OCI-LY1 (cell line): ENCODE measurements at regions not wholly inside any gene's neighbourhood (a gene's known extent, or its start where the extent isn't known, plus 50 kb on each side); places are given as distances from the start of the nearest gene placed in this dataset.

ENCODE experiments used
- H2AFZ ChIP-seq: fragments of 200-600 bp; sonication (generic), shearing (Covaris generic); 2 replicates; pipeline ENCODE4 v1.6.0; 2014; ENCODE audit warnings: antibody characterized with exemption, mild to moderate bottlenecking, low read length
- H3F3A ChIP-seq: fragments of 200-600 bp; sonication (generic), shearing (Covaris generic); 2 replicates; pipeline ENCODE4 v1.6.0; 2014; ENCODE audit warnings: mild to moderate bottlenecking, antibody characterized with exemption, low read length, moderate library complexity; ENCODE audit not compliant: insufficient read depth
- H3K27ac ChIP-seq: fragments of 200-600 bp; sonication (generic); 2 replicates; pipeline ENCODE4 v1.5.1; 2014; ENCODE audit warnings: low read length, mixed run types, mild to moderate bottlenecking, low read depth; ENCODE audit not compliant: poor library complexity, severe bottlenecking
- H3K27me3 ChIP-seq: fragments of 200-600 bp; sonication (generic); 2 replicates; pipeline ENCODE4 v1.6.0; 2014; ENCODE audit warnings: antibody characterized with exemption, mild to moderate bottlenecking, low read length, moderate library complexity; ENCODE audit not compliant: insufficient read depth
- H3K36me3 ChIP-seq: fragments of 200-600 bp; sonication (generic); 2 replicates; pipeline ENCODE4 v1.6.1; 2014; ENCODE audit warnings: mild to moderate bottlenecking, antibody characterized with exemption, low read length, moderate library complexity, mixed read lengths; ENCODE audit not compliant: insufficient read depth
- H3K4me1 ChIP-seq: fragments of 200-600 bp; sonication (generic); 2 replicates; pipeline ENCODE4 v1.5.1; 2014; ENCODE audit warnings: mild to moderate bottlenecking, low read length, moderate library complexity; ENCODE audit not compliant: insufficient read depth, severe bottlenecking
- H3K4me2 ChIP-seq: fragments of 200-600 bp; sonication (generic), shearing (Covaris generic); 2 replicates; pipeline ENCODE4 v1.6.1; 2014; ENCODE audit warnings: low read length
- H3K4me3 ChIP-seq: fragments of 200-600 bp; sonication (generic); 2 replicates; pipeline ENCODE4 v1.5.1; 2014; ENCODE audit warnings: low read length, low read depth, mild to moderate bottlenecking, mixed read lengths; ENCODE audit not compliant: poor library complexity, severe bottlenecking
- H3K79me2 ChIP-seq: fragments of 200-600 bp; shearing (Covaris generic); 2 replicates; pipeline ENCODE4 v1.6.1; 2016; ENCODE audit warnings: mixed run types, low read length, mixed read lengths; ENCODE audit not compliant: insufficient read depth
- H3K9ac ChIP-seq: fragments of 200-600 bp; sonication (generic), shearing (Covaris generic); 2 replicates; pipeline ENCODE4 v1.6.1; 2014; ENCODE audit warnings: mild to moderate bottlenecking, low read length, mixed read lengths
- H3K9me2 ChIP-seq: fragments of 200-600 bp; sonication (generic), shearing (Covaris generic); 2 replicates; pipeline ENCODE4 v1.6.1; 2014; ENCODE audit warnings: low read depth, mild to moderate bottlenecking, low read length, mixed read lengths
- H3K9me3 ChIP-seq: fragments of 200-600 bp; shearing (Covaris generic); 2 replicates; pipeline ENCODE4 v1.6.1; 2014; ENCODE audit warnings: low read length, mixed read lengths
- H4K20me1 ChIP-seq: fragments of 200-600 bp; sonication (generic), shearing (Covaris generic); 2 replicates; pipeline ENCODE4 v1.6.0; 2016; ENCODE audit warnings: mild to moderate bottlenecking, low read length; ENCODE audit not compliant: insufficient read depth
- EZH2 ChIP-seq: fragments of 200-600 bp; sonication (generic), shearing (Covaris generic); IDR thresholded peaks from 2 replicates; pipeline ENCODE4 v1.8.0; 2017; ENCODE audit warnings: borderline replicate concordance, mixed run types, mild to moderate bottlenecking, antibody characterized with exemption, low read length, moderate library complexity, mixed read lengths
- TF ChIP-seq, protein P1 (sequence below): fragments of 200-600 bp; sonication (generic), shearing (Covaris generic); IDR thresholded peaks from 2 replicates; pipeline ENCODE4 v1.5.1; 2017; ENCODE audit warnings: mild to moderate bottlenecking, antibody characterized with exemption, low read length, moderate library complexity, mixed read lengths

DNA sequence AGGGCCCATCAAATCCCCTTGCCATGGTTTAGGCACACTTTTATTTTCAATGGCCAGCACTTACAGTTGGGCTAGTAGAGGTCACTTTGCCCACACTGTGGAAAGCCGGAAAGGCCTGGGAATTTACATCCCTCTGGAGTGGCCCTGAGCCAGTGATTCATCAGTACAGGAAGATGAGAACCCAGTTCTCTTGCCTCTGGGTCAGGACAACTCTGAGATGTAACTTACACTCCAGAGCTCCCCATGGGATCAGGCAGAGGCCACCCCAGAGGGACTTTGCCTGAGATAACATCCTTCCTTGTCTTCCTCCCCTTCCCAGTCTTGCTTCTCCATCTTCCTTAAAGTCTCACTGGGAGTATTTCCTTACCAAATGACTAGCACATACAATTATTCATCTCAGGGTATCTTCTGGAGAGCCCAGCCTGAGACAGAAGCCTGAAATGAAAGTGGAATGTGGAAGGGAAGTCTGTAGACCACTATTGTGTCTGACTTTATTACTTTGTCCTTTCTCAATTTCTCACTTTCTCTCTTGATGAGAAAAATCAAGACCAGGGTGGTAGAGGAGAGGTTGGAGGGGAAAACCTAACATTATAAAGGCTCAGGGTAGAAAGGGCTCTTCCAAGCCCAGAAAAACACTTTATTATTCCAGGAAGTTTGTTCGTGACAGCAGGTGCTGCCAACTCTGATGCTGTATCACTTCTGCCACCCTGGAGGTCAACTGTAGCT is 220.8 kb downstream of the ZNF621 start:
- no peaks in the 10 kb centered on the region for H3K27me3 ChIP-seq
- H3K36me3 ChIP-seq: no peaks in the 10 kb centered on the region
- H3K9me2 ChIP-seq: no peaks in the 10 kb centered on the region
- no peak overlapping the region for H3K9ac ChIP-seq
- no peaks in the 10 kb centered on the region for H3K79me2 ChIP-seq
- no peaks in the 10 kb centered on the region for H3K4me1 ChIP-seq
- no peak overlapping the region for H3K27ac ChIP-seq
- TF ChIP-seq, protein P1, sequence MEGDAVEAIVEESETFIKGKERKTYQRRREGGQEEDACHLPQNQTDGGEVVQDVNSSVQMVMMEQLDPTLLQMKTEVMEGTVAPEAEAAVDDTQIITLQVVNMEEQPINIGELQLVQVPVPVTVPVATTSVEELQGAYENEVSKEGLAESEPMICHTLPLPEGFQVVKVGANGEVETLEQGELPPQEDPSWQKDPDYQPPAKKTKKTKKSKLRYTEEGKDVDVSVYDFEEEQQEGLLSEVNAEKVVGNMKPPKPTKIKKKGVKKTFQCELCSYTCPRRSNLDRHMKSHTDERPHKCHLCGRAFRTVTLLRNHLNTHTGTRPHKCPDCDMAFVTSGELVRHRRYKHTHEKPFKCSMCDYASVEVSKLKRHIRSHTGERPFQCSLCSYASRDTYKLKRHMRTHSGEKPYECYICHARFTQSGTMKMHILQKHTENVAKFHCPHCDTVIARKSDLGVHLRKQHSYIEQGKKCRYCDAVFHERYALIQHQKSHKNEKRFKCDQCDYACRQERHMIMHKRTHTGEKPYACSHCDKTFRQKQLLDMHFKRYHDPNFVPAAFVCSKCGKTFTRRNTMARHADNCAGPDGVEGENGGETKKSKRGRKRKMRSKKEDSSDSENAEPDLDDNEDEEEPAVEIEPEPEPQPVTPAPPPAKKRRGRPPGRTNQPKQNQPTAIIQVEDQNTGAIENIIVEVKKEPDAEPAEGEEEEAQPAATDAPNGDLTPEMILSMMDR: no peak
- TF ChIP-seq EZH2: no peak
- H3K9me3 ChIP-seq: no peaks in the 10 kb centered on the region
- no peaks in the 10 kb centered on the region for H3F3A ChIP-seq
- H4K20me1 ChIP-seq: no peaks in the 10 kb centered on the region
- no peak overlapping the region for H2AFZ ChIP-seq
- H3K4me2 ChIP-seq: no peak overlapping the region
- H3K4me3 ChIP-seq: no peak overlapping the region

GRCh38 chr3:40751666-40752065 is 226.9 kb downstream of the ZNF621 start:
- no peak for TF ChIP-seq EZH2
- TF ChIP-seq, protein P1: no peak
- no peak overlapping the region for H3K4me2 ChIP-seq
- no peak overlapping the region for H3K9ac ChIP-seq
- no peak overlapping the region for H2AFZ ChIP-seq
- no peaks in the 10 kb centered on the region for H3F3A ChIP-seq
- no peaks in the 10 kb centered on the region for H4K20me1 ChIP-seq
- no peaks in the 10 kb centered on the region for H3K36me3 ChIP-seq
- no peaks in the 10 kb centered on the region for H3K9me3 ChIP-seq
- no peaks in the 10 kb centered on the region for H3K27me3 ChIP-seq
- no peaks in the 10 kb centered on the region for H3K79me2 ChIP-seq
- H3K4me1 ChIP-seq: no peaks in the 10 kb centered on the region
- H3K27ac ChIP-seq: no peak overlapping the region
- no peaks in the 10 kb centered on the region for H3K9me2 ChIP-seq
- no peak overlapping the region for H3K4me3 ChIP-seq

DNA sequence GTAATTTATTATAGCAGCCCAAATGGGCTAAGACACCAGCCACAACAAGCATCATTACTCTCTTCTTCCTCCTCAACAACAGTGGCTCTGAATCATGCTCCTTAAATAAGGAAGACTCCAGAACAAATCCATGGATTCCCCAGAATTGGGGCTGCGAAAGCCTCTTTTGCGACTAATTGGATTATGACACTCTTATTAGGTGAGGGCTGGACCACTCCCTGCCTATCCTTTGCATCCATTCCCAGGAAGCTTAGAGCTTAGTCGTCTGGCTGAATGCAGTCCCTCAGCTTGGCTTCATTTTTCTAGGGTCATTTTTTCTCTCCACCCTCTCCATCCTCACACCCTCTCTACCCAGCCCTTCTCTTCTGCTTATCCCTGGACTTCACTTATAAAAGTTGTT is 227.7 kb downstream of the ZNF621 start:
- Histone ChIP-seq H3K4me3 (no peak overlapping the region), H3K27ac (no peak overlapping the region), H3K9me3 (no peaks in the 10 kb centered on the region), H3K4me1 (no peaks in the 10 kb centered on the region), H3K9me2 (no peaks in the 10 kb centered on the region), H3F3A (no peaks in the 10 kb centered on the region), H3K79me2 (no peaks in the 10 kb centered on the region), H3K36me3 (no peaks in the 10 kb centered on the region), H3K27me3 (no peaks in the 10 kb centered on the region), H2AFZ (no peak overlapping the region), H4K20me1 (no peaks in the 10 kb centered on the region), H3K4me2 (no peak overlapping the region), H3K9ac (no peak overlapping the region)
- no peak for TF ChIP-seq EZH2
- TF ChIP-seq, protein P1: no peak
